Chondrocyte (in vitro differentiated cells): ENCODE measurements at regions not wholly inside any gene's neighbourhood (a gene's known extent, or its start where the extent isn't known, plus 50 kb on each side); places are given as distances from the start of the nearest gene placed in this dataset.

ENCODE experiments used
- DNase-seq: peaks from one replicate; pipeline ENCODE4 v3.0.0; 2021; ENCODE audit warnings: mixed read lengths, low spot score
- H3K27ac Mint-ChIP-seq: one replicate; pipeline ENCODE4 v1.8.0; 2021; ENCODE audit warnings: mild to moderate bottlenecking, moderate library complexity, mixed read lengths; ENCODE audit not compliant: unreplicated experiment
- H3K27me3 Mint-ChIP-seq: 2 replicates; pipeline ENCODE4 v1.8.0; 2021; ENCODE audit warnings: low read depth, mixed read lengths
- H3K36me3 Mint-ChIP-seq: 2 replicates; pipeline ENCODE4 v1.8.0; 2021; ENCODE audit warnings: low read depth, mixed read lengths
- H3K4me1 Mint-ChIP-seq: 2 replicates; pipeline ENCODE4 v1.8.0; 2021; ENCODE audit warnings: low read depth, mild to moderate bottlenecking, mixed read lengths
- H3K4me3 Mint-ChIP-seq: one replicate; pipeline ENCODE4 v1.8.0; 2021; ENCODE audit warnings: mild to moderate bottlenecking, moderate library complexity, mixed read lengths; ENCODE audit not compliant: unreplicated experiment
- H3K9me3 Mint-ChIP-seq: 2 replicates; pipeline ENCODE4 v1.8.0; 2021; ENCODE audit warnings: low read depth, mixed read lengths
- CTCF ChIP-seq: fragments of 200-600 bp; sonication (generic); IDR thresholded peaks from 2 replicates; pipeline ENCODE4 v1.5.0; 2021; ENCODE audit warnings: antibody characterized with exemption, mild to moderate bottlenecking, moderate library complexity

GRCh38 chr14:51575349-51576116 lies 76.2 kb upstream of the FRMD6 start:
- Mint-ChIP-seq H3K4me1 (peaks cover 24% of the 10 kb centered on the region), H3K9me3 (no peaks in the 10 kb centered on the region), H3K27ac (peak overlapping the region; percentile 74), H3K36me3 (no peaks in the 10 kb centered on the region), H3K4me3 (no peak overlapping the region), H3K27me3 (no peaks in the 10 kb centered on the region)
- no peak for DNase-seq
- TF ChIP-seq CTCF: no peak

- Mint-ChIP-seq H3K4me3 (no peak overlapping the region), H3K27me3 (no peaks in the 10 kb centered on the region)
- no peak for DNase-seq
These were observed 75.6 kb upstream of the FRMD6 start for GRCh38 chr14:51576117-51576430.

GRCh38 chr14:51576879-51577278 lies 74.8 kb upstream of the FRMD6 start:
- no peaks in the 10 kb centered on the region for H3K36me3 Mint-ChIP-seq
- no peaks in the 10 kb centered on the region for H3K27me3 Mint-ChIP-seq

More at GRCh38 chr14:51576117-51576430, 75.6 kb upstream of the FRMD6 start:
- H3K27ac Mint-ChIP-seq: peak overlapping the region; percentile 74
- no peak for TF ChIP-seq CTCF
- no peaks in the 10 kb centered on the region for H3K9me3 Mint-ChIP-seq
- no peaks in the 10 kb centered on the region for H3K36me3 Mint-ChIP-seq
- H3K4me1 Mint-ChIP-seq: peaks cover 28% of the 10 kb centered on the region

GRCh38 chr14:51578853-51579252 lies 72.9 kb upstream of the FRMD6 start:
- H3K9me3 Mint-ChIP-seq: no peaks in the 10 kb centered on the region
- no peak overlapping the region for H3K27ac Mint-ChIP-seq
- no peak for TF ChIP-seq CTCF
- no peaks in the 10 kb centered on the region for H3K36me3 Mint-ChIP-seq
- no peak overlapping the region for H3K4me3 Mint-ChIP-seq
- peaks cover 37% of the 10 kb centered on the region for H3K4me1 Mint-ChIP-seq
- no peaks in the 10 kb centered on the region for H3K27me3 Mint-ChIP-seq
- DNase-seq: no peak

More at GRCh38 chr14:51576879-51577278, 74.8 kb upstream of the FRMD6 start:
- TF ChIP-seq CTCF: no peak
- H3K9me3 Mint-ChIP-seq: no peaks in the 10 kb centered on the region
- H3K4me1 Mint-ChIP-seq: peaks cover 36% of the 10 kb centered on the region
- no peak for DNase-seq
- no peak overlapping the region for H3K4me3 Mint-ChIP-seq
- H3K27ac Mint-ChIP-seq: no peak overlapping the region

- H3K4me1 Mint-ChIP-seq: peaks cover 26% of the 10 kb centered on the region
- no peak overlapping the region for H3K4me3 Mint-ChIP-seq
- no peaks in the 10 kb centered on the region for H3K27me3 Mint-ChIP-seq
- H3K9me3 Mint-ChIP-seq: no peaks in the 10 kb centered on the region
- no peak for TF ChIP-seq CTCF
- DNase-seq: no peak
- peak overlapping the region; percentile 80 for H3K27ac Mint-ChIP-seq
- H3K36me3 Mint-ChIP-seq: no peaks in the 10 kb centered on the region
These were observed 70.5 kb upstream of the FRMD6 start for GRCh38 chr14:51581017-51581881.
